H4 (cell line): ENCODE measurements at regions not wholly inside any gene's neighbourhood (a gene's known extent, or its start where the extent isn't known, plus 50 kb on each side); places are given as distances from the start of the nearest gene placed in this dataset.
"Not testable (repeated sequence)": the region's sequence is repeated elsewhere in the genome, so short reads cannot be mapped to it uniquely, and the experiment has no call there.

Experiments used
- DNase-seq: peaks from one replicate; pipeline ENCODE4 v3.0.0-alpha.2; 2015; ENCODE audit warnings: low spot score

DNA sequence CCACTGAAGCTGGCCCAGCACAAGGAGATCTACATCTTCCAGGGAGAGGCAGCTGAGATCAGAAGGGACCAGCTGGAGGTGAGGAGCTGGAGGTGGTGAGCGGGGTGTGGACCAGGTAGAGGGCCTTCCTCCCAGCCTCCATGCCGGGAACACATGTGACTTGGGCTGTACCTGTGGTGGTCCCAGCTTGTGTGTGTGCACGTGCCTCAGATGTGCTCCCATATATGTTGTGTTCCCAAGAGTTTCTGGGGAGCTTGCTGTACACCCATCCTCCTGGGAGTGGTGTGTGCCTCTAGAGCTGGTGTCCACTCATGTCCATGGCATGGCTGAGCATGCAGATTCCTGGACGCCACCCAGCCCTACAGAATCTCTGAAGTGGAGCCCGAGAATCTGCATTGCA, 183.7 kb upstream of the AKAP13 start:
- not testable (repeated sequence) for DNase-seq

- DNase-seq, result not testable (repeated sequence)
Measured at GRCh38 chr15:85197582-85197981, 182.8 kb upstream of the AKAP13 start.

DNA sequence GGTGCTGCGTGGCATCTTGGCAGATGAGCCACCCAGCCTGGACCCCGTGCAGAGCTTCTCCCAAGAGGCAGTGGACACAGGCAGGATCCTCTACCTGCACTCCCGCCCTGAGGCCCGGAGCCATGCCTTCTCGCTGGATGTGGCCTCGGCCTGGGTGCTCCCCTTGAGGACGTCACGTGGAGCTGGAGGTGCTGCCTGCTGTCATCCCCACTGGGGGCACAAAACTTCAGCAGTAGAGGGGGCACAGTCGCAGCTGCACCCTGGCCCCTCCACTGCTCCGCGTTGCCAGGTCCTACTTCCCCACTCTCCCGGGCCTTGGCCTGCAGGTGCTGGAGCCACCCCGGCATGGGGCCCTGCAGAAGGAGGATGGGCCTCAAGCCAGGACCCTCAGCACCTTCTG, 182.0 kb upstream of the AKAP13 start:
- not testable (repeated sequence) for DNase-seq

GRCh38 chr15:85200215-85200614, 180.2 kb upstream of the AKAP13 start:
- DNase-seq, result not testable (repeated sequence)

- DNase-seq, result not testable (repeated sequence)
Measured at GRCh38 chr15:85201118-85201793, 179.1 kb upstream of the AKAP13 start.

DNA sequence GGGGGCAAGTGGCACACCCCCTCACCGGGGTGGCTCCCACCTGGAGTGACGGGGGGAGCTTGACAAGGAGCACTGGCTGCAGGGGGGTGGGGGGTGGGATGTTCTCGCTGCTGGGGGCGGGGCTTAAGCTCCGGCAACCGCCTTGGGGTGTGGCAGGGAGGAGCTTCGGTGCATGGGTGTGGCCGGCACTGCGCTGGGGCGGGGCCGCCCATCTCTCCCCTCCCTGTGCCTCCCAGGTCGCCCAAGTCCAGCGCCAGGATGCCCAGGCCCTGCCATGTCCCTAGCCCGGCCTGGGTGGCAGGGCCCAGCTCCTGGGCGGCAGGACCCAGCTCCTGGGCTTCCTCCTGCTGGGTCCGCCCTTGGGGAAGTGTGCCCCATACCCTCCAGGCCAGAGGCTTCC, 175.9 kb upstream of the AKAP13 start:
- DNase-seq, result not testable (repeated sequence)

- not testable (repeated sequence) for DNase-seq
Measured at GRCh38 chr15:85233791-85234325, 146.5 kb upstream of the AKAP13 start.

DNA sequence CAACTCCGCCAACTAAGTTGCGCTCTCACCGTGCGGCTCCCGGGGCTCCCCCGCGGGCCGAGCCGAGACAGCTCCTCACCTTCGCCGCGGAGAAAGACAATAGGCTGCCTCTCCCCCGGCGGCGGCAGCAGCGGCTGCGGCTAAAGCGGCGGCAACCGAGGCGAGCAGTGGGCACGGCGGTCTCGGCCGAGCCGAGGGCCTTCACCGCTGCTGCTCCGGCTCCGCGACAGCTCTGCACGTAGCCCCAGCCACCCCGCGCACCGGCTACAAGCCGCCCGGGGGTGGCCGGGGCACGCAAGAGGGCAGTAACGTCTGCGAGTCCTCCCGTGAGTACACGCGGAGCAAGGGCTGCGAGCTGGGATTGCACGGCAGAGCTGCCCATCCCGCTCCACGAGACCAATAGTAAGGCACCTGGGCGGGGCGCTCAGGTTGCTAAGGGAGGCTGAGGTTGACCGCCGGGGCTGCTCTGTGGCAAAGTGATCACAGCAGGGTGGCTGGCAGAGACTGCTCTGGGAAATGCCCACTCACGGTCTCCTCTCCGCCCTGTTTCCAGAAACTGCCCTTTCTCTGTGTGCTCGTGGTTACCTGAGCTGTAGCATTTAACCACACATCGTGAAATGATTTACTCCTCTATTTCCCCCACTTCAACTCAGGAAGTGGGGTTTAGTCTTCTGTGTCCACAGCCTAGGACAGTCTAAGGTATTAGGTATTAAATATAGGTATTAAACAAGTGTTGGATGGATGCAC, 145.8 kb upstream of the AKAP13 start:
- not testable (repeated sequence) for DNase-seq

DNA sequence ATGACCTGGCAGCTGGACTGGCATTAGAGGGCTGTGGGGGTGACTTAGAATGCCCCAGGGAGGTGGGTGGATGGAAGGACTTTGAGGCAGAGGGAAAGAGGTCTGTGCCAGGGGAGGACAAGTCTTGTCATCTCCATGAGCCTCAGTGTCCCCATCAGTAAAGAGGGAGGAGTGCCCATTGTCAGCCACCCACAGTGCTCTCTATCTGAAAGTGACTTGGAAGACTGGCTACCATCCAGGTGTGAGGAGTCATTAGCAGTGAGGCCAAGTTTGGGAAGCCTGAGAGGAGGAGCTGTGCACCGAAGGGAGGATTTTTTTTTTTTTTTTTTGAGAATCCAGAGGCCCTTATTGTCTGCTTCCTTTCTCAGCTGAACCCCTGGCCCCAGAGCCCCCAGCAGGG, 136.3 kb upstream of the AKAP13 start:
- not testable (repeated sequence) for DNase-seq

DNA sequence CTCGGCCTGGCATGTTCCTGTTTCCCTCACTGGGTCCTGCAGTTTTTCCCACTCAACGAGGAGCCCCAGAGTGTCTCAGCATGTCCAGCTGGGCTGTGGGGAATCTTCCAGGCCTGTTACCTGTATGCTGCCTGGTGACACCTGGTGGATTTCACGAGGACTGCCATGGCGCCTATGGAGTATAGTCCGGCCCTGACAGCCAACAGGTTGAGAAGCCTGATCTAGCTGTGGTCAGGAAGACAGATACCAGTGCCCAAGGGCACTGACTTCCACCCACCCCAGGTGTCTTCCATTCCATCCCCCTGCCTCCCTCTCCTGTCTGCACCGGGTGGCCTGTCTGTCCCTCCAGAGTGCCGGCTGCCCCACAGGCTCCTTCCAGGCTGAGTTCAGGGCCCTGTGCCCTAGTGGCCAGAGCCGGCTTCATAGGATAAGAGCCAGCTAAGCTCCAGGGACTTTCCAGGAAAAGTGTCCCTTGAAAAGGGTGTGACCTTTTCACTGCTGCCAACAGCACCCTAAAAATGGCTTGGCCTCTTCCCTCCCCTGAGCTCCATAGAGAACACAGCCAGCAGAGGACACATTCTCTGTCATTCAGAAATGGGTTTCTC, 129.4 kb upstream of the AKAP13 start:
- not testable (repeated sequence) for DNase-seq

GRCh38 chr15:85253196-85253915, 127.0 kb upstream of the AKAP13 start:
- DNase-seq, result not testable (repeated sequence)

DNA sequence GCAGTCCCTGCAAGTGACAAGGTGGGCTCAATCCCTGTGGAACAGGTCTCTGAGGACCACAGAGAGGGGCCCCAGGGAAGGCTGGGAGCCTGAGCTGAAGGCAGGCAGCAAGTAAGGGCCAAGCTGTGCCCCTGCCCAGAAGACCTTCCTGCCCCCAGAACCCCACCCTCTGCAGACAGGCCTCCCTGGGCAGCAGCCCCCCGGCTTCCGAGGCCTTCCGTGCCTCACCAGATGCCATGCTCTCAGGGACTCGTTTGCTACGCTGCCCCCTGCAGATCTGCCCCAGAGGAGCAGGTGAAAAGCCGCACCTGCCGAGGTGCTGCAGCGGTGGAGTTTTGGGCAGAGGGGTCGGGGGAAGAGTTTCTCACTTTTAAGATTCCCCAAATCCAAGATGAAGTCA, 125.4 kb upstream of the AKAP13 start:
- not testable (repeated sequence) for DNase-seq

GRCh38 chr15:85255502-85255901, 124.9 kb upstream of the AKAP13 start:
- not testable (repeated sequence) for DNase-seq

DNA sequence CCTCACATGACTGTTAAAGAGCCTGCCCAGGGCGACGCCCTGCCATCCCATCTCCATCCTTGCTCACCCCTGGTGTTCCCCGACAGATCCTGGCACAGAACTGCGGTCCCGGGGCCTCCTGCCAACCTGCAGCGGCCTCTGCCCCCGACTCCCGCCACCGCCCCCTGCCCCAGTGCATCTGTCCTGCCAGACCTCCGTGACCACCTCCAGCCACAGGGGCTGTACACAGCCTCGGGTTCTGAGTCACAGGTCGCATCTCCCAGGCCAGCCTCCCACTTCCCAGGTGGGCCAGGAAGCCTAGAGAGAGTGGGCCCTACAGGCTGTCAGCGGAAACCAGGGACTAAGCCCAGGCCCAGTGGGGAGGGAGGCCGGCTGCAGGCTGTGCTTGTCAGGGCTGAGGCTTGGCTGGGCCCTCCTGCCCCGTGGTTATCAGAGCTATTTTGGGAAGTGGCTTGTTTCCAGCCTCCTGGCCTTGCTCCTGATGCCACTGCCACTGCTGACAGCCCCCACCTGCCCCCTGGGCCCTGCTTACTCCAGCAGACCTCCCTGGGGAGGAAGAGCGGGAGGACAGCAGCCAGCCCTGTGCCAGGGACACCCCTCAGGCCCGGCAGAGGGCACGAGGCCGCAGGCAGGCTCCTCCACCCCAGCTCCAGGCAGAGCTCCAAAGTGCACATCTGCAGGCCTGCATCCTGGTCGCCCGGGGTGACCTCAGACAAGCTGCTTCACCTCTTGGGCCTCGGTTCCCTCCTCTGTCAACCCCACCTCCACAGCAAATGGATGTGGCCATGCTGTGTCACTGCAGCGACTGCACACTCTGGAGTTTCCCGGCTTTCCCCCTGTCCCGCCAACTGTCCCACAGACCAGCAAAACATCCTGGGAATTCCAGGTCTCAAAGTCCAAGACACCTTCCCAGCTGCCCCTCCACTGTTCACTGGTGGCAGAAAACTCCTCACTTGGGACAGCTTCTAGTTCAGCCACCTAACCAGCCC, 124.1 kb upstream of the AKAP13 start:
- DNase-seq, result not testable (repeated sequence)

DNA sequence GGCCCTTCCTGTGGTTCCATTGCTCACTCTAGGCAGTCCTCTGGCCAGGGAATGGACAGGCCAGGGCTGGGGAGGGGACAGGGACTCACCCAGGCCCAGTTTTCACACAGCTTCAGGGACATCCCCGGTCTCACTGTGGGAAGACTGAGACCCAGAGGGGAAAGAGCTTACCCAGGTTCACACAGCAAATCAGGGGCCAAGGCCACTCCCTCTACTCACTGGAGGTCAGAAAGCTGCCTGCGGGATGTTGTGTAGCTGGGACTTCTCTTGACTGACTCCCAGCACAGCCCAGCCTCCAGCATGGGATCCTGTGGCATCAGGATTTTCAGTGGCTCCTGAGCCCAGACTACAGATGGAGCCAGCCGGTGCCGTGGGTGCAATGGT, 122.3 kb upstream of the AKAP13 start:
- DNase-seq, result not testable (repeated sequence)

GRCh38 chr15:85258559-85259209, 121.7 kb upstream of the AKAP13 start:
- DNase-seq, result not testable (repeated sequence)

GRCh38 chr15:85260526-85260925, 119.9 kb upstream of the AKAP13 start:
- not testable (repeated sequence) for DNase-seq

DNA sequence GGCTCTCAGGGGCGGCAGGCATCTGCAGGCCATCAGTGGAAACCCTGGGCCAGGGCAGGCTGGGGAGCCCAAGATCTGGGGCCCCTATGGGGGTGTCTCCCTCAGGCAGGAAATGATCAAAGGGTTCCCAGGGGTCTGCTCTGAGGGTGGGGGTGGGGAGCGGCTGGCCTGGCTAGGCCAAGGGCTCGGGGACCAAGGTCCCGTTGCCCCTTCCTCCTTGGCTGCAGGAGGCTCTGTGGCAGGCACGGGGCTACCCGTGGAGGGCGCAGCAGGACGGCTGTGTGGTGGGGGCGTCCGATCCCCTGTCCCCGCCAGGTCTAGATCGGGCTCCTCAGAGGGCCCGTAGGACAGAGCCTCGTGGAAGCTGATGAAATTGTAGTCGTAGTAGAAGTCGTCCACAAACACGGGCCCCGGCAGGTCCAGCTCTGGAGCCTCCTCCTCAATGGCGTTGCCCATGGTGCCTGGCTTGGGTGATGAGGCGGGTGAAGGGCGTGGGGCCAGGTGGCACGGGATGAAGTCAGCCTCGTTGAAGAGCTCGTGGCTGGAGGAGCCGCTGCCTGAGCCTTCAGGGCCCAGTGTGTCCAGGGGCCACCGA, 117.8 kb upstream of the AKAP13 start:
- DNase-seq, result not testable (repeated sequence)

- not testable (repeated sequence) for DNase-seq
Measured at GRCh38 chr15:85263842-85264440, 116.5 kb upstream of the AKAP13 start.
